ENCODE measurements at regions not wholly inside any gene's neighbourhood (a gene's known extent, or its start where the extent isn't known, plus 50 kb on each side); places are given as distances from the start of the nearest gene placed in this dataset.

DNA sequence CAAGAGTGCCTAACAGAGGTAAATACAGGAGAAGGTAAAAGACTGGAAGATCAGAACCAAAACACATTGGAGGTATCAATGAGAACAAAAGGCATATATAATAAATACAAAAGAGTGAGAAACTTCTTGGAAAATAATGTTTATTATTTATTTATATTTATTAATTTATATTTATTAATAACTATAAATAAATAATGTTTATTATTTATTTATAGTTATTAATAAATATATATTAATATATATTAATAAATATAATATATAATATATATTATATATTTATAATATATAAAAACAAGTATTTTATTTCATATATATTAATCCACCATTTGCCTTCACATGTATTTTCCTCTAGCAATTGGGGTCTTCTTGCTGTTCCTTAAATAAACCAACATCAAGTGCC lies 391.9 kb downstream of the GPATCH2 start:
- no peak for DNase-seq (ENCODE audit: extremely low spot score, unreplicated experiment)

GRCh38 chr1:217230412-217230811 lies 400.5 kb downstream of the GPATCH2 start:
- Mint-ChIP-seq H3K4me3 (ENCODE audit: unreplicated experiment) (no peak overlapping the region), H3K27ac (ENCODE audit: unreplicated experiment) (no peak overlapping the region), H3K27me3 (ENCODE audit: unreplicated experiment) (no peaks in the 10 kb centered on the region)

More for the DNA sequence above, 391.9 kb downstream of the GPATCH2 start:
- Mint-ChIP-seq H3K4me3 (ENCODE audit: unreplicated experiment) (no peak overlapping the region), H3K9me3 (ENCODE audit: unreplicated experiment) (no peaks in the 10 kb centered on the region), H3K27me3 (ENCODE audit: unreplicated experiment) (peaks cover 5% of the 10 kb centered on the region), H3K27ac (ENCODE audit: unreplicated experiment) (no peak overlapping the region), H3K4me1 (ENCODE audit: unreplicated experiment) (no peaks in the 10 kb centered on the region), H3K36me3 (ENCODE audit: unreplicated experiment) (no peaks in the 10 kb centered on the region)
- TF ChIP-seq, protein P1, sequence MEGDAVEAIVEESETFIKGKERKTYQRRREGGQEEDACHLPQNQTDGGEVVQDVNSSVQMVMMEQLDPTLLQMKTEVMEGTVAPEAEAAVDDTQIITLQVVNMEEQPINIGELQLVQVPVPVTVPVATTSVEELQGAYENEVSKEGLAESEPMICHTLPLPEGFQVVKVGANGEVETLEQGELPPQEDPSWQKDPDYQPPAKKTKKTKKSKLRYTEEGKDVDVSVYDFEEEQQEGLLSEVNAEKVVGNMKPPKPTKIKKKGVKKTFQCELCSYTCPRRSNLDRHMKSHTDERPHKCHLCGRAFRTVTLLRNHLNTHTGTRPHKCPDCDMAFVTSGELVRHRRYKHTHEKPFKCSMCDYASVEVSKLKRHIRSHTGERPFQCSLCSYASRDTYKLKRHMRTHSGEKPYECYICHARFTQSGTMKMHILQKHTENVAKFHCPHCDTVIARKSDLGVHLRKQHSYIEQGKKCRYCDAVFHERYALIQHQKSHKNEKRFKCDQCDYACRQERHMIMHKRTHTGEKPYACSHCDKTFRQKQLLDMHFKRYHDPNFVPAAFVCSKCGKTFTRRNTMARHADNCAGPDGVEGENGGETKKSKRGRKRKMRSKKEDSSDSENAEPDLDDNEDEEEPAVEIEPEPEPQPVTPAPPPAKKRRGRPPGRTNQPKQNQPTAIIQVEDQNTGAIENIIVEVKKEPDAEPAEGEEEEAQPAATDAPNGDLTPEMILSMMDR (IDR thresholded peaks at IDR 0.05): no peak

DNA sequence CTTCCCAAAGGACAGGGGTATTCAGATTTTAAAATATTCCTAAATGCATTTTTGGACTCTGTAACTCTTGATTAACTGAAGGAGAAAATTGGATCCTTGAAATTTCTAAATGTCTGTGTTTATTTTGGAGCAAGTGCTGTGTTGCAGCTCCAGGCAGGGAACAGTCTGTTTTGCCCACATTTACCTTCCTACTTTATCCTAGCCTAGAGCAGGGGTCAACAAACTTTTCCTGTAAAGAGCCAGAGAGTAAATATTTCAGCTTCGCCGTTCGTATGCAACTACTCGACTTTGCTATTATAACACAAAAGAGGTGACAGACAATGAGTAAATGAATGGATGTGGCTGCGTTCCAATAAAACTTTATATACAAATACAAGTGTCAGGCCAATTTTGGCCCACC lies 402.2 kb downstream of the GPATCH2 start:
- no peaks in the 10 kb centered on the region for H3K36me3 Mint-ChIP-seq (ENCODE audit: unreplicated experiment)
- no peaks in the 10 kb centered on the region for H3K4me1 Mint-ChIP-seq (ENCODE audit: unreplicated experiment)
- H3K27ac Mint-ChIP-seq (ENCODE audit: unreplicated experiment): no peak overlapping the region
- no peak for DNase-seq (ENCODE audit: extremely low spot score, unreplicated experiment)
- H3K9me3 Mint-ChIP-seq (ENCODE audit: unreplicated experiment): no peaks in the 10 kb centered on the region
- H3K27me3 Mint-ChIP-seq (ENCODE audit: unreplicated experiment): no peaks in the 10 kb centered on the region
- no peak overlapping the region for H3K4me3 Mint-ChIP-seq (ENCODE audit: unreplicated experiment)
- TF ChIP-seq, protein P1 (IDR thresholded peaks at IDR 0.05): no peak

More at GRCh38 chr1:217230412-217230811, 400.5 kb downstream of the GPATCH2 start:
- no peaks in the 10 kb centered on the region for H3K9me3 Mint-ChIP-seq (ENCODE audit: unreplicated experiment)
- DNase-seq (ENCODE audit: extremely low spot score, unreplicated experiment): no peak
- TF ChIP-seq, protein P1 (IDR thresholded peaks at IDR 0.05): no peak
- H3K4me1 Mint-ChIP-seq (ENCODE audit: unreplicated experiment): no peaks in the 10 kb centered on the region
- no peaks in the 10 kb centered on the region for H3K36me3 Mint-ChIP-seq (ENCODE audit: unreplicated experiment)

DNA sequence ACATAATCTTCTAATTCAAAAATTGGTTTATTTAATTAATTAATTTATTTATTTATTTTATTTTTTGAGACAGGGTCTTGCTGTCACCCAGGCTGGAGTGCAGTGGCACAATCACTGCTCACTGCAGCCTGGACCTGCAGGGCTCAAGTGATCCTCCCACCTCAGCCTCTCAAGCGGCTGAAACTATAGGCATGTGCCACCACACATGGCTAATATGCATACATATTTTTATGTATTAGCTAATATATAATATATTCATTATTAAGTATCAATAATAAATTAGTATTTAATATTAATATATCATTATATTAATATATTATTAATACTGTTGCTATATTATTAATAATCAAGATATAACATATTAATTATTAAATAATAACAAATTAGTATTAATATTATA lies 406.7 kb downstream of the GPATCH2 start:
- Mint-ChIP-seq H3K27me3 (ENCODE audit: unreplicated experiment) (no peaks in the 10 kb centered on the region), H3K9me3 (ENCODE audit: unreplicated experiment) (no peaks in the 10 kb centered on the region), H3K4me3 (ENCODE audit: unreplicated experiment) (no peak overlapping the region), H3K27ac (ENCODE audit: unreplicated experiment) (no peak overlapping the region), H3K4me1 (ENCODE audit: unreplicated experiment) (no peaks in the 10 kb centered on the region), H3K36me3 (ENCODE audit: unreplicated experiment) (no peaks in the 10 kb centered on the region)
- TF ChIP-seq, protein P1 (IDR thresholded peaks at IDR 0.05): no peak
- no peak for DNase-seq (ENCODE audit: extremely low spot score, unreplicated experiment)

DNA sequence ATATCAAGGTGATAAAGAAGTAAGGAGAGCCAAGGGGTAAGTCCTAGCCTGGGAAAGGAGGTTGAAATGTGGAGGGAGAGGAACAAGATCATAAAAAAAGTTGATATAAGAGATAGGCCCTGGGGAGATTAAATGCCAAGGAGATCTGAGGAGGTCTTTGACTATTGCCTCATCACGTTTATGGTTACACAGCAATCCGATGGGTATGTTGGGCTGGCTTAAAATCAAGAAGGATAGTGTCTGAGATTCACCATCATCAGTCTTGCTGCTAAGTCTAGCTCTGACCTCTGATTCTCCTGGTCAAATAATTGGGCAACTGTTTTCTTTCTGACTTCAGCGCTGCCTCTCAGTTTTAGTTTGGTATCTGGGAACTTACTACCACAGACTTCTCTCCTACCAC lies 416.3 kb downstream of the GPATCH2 start:
- no peaks in the 10 kb centered on the region for H3K27me3 Mint-ChIP-seq (ENCODE audit: unreplicated experiment)
- H3K9me3 Mint-ChIP-seq (ENCODE audit: unreplicated experiment): peaks cover 6% of the 10 kb centered on the region
- TF ChIP-seq, protein P1 (IDR thresholded peaks at IDR 0.05): no peak
- H3K27ac Mint-ChIP-seq (ENCODE audit: unreplicated experiment): no peak overlapping the region
- H3K36me3 Mint-ChIP-seq (ENCODE audit: unreplicated experiment): no peaks in the 10 kb centered on the region
- no peak overlapping the region for H3K4me3 Mint-ChIP-seq (ENCODE audit: unreplicated experiment)
- DNase-seq (ENCODE audit: extremely low spot score, unreplicated experiment): no peak
- H3K4me1 Mint-ChIP-seq (ENCODE audit: unreplicated experiment): no peaks in the 10 kb centered on the region

Data from osteocyte (in vitro differentiated cells).